IPS-NIHi7 (cell line): ENCODE measurements at regions not wholly inside any gene's neighbourhood (a gene's known extent, or its start where the extent isn't known, plus 50 kb on each side); places are given as distances from the start of the nearest gene placed in this dataset.

ENCODE experiments used
- DNase-seq: peaks from one replicate; pipeline ENCODE4 v3.0.0; 2012; ENCODE audit warnings: mixed read lengths; ENCODE audit errors: extremely low spot score

- no peak for DNase-seq
Measured at GRCh38 chr1:79326875-79327274, 320.3 kb upstream of the ADGRL4 start.

- DNase-seq: no peak
Measured at GRCh38 chr1:79325705-79326104, 319.2 kb upstream of the ADGRL4 start.

GRCh38 chr1:79325126-79325525, 318.6 kb upstream of the ADGRL4 start:
- no peak for DNase-seq

DNA sequence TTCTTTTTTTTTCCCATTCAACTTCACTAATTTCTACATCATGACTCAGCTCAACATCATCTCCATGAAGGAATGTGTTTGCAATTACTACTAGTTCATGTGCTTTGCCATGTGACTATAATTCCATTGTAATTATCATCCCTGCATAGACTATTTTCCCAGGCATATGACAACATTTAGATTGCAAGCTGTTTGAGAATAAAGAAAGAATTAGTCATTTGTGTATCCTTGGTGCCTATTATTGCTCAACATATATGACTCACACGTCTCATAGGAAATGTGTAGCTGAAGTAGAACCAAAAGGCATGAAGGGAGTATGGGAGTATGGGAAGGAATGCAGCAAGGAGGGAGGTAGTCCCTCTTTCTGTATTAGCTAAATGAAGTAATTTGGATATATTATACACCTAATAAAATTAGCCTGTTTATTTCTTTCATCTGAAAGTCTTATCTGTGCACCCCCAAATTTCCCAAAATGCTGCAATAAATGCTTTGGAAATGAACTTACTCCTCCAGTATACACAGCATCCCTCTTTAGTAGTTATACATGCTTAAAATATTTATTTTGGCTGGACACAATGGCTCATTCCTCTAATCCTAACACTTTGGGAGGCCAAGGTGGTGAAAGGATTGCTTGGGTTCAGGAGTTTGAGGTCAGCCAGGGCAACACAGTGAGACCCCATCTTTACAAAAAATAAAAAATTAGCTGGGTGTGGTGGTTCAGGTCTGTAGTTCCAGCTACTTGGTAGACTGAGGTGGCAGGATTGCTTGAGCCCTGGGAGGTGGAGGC, 316.9 kb upstream of the ADGRL4 start:
- DNase-seq: no peak

DNA sequence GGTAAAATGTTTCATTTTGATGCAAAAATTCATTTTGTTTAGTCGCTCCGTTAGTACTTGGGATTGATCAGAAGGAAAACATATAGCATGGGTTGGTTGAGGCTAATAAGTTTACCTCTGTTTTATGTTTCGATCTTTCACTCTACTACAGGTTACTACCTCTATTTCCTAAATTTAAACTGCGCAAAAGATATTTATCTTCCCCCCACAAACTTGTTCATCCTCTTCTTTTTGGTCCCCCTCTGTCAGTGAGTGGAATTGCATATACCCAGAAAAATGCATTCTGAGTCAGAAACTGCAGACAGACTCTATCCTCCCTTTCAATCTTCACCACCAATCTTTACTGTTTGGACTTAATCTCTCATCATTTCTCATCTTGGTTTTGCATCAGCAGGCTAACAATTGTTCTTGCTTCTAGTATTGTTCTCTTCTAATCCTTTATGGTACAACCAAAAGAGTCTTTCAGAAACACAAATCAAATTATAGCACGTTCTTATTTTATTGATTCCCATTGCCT, 316.0 kb upstream of the ADGRL4 start:
- DNase-seq: no peak

GRCh38 chr1:79312438-79312837, 305.9 kb upstream of the ADGRL4 start:
- DNase-seq: no peak

GRCh38 chr1:79310609-79311008, 304.1 kb upstream of the ADGRL4 start:
- DNase-seq: no peak

- no peak for DNase-seq
Measured at GRCh38 chr1:79304131-79304530, 297.6 kb upstream of the ADGRL4 start.

GRCh38 chr1:79303040-79303439, 296.5 kb upstream of the ADGRL4 start:
- DNase-seq: no peak

- no peak for DNase-seq
Measured at GRCh38 chr1:79302380-79302930, 295.9 kb upstream of the ADGRL4 start.

DNA sequence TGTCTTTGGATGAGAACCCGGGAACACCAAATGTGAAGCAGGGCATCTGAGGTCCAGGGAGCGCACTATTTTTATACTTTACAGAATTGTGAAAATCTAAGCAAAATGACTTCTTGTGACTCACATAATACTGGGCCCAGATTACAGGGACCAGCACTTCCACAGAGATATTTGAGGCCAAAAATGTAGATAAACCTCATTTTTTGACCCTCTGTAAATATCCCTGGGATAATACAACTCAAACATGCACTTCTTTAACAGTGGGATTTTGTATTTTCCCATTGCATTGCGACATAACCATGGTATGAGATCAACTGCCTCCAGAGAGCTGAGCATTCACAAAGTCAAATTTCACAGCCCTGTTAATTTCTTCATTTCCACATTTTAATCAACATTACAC, 289.4 kb upstream of the ADGRL4 start:
- DNase-seq: no peak

GRCh38 chr1:79293611-79294010, 287.1 kb upstream of the ADGRL4 start:
- DNase-seq: no peak

DNA sequence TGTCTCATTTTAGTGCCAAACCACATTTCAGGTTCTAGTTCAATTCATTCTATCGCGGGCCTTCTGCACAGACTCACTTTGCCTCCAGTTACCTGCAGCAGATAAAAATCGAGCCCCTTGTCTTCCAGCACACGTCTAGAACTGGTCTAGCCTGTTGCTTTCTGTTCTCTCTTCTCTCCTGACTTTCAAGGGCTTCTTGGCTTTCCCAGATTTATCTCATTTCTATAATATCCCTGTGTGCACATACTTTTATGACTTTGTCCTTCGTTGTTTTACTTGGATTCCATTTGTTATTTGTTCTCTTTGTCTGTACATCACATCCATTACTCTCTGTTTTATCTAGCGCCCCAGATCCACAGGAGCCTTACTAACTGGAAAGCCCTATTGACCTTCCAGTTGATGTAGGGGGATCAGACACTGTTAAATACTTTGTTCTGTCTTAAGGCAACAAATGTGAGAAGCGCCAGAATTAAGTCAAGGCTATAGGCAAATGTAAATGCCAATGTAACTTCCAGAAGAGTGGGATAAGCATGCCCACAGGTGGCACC, 284.5 kb upstream of the ADGRL4 start:
- DNase-seq: no peak

DNA sequence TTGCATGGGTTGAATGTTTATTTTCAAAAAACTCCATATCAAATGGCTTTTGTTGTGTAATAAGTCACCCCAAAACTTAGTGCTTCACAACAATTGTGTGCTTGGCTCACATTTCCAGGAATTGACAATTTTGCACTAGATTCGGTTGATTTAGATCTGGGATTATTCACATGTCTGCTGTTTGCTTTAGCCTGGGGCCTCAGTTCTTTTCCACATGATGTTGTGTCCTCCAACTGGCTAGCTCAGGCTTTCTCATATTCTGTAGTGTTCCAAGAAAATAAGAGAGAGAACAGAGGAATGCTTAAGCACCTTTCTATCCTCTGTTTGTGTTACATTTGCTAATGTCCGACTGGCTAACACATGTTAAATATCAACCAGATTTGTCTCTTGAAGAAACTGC, 281.5 kb upstream of the ADGRL4 start:
- no peak for DNase-seq

GRCh38 chr1:79285667-79286066, 279.1 kb upstream of the ADGRL4 start:
- no peak for DNase-seq

DNA sequence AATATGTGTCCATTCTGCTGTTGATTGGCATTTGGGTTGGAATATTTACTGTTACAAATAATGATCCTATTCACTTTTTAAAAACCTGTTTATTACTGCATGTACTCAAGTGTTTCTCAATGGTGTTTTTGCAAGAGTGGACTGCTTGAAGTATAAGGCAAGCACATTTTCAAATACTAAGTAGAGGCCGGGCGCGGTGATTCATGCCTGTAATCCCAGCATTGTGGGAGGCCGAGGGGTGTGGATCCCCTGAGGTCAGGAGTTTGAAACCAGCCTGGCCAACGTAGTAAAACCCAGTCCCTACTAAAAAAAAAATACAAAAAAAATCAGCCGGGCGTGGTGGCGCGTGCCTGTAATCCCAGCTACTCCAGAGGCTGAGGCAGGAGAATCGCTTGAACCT, 276.9 kb upstream of the ADGRL4 start:
- no peak for DNase-seq

GRCh38 chr1:79281442-79281841, 274.9 kb upstream of the ADGRL4 start:
- DNase-seq: no peak

DNA sequence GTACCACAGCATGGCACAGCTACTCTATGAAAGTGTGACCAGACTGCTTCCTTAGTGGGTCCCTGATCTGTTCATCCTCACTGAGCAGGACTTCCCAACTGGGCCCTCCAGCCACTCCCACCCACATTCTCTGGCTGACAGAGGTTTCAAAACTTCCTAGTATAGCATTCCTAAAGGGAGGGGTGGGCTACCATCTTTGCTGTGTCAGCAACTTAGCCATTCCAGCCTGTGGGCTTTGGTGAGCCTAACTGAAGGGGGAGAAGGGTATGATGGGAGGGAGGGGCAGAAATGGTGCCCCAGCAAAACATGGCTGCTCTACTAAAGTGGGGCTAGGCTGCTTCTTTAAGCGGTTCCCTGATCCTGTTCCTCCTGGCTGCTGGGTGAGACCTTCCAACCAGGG, 265.2 kb upstream of the ADGRL4 start:
- no peak for DNase-seq

GRCh38 chr1:79264975-79265818, 258.7 kb upstream of the ADGRL4 start:
- DNase-seq: no peak

DNA sequence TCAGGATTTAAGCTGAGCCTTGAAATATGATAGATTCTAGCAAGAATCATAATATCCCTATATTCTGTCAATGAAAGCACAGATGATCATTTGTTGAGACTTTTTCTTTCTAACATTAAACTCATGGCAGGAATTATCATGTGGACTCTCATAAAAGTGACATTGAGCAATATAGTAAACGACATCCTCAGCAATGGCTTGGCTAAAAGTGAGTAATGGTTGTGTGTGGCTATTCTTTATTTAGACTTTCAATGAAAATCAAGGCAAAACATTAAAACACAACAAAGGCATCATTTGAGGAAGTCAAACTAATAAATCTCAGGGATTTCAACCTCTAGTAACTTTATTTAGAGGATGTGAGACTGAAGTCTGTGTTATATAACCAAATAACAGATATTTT, 257.8 kb upstream of the ADGRL4 start:
- no peak for DNase-seq

GRCh38 chr1:79262745-79263258, 256.3 kb upstream of the ADGRL4 start:
- peak; percentile 58 for DNase-seq
